Smooth muscle cell (in vitro differentiated cells): ENCODE measurements at regions not wholly inside any gene's neighbourhood (a gene's known extent, or its start where the extent isn't known, plus 50 kb on each side); places are given as distances from the start of the nearest gene placed in this dataset.
A peak's percentile ranks its signal among the peaks of the same experiment; 100 is the strongest.

Experiments
- DNase-seq: peaks from one replicate; lab custom pipeline; 2025; ENCODE audit not compliant: unreplicated experiment; lab: John Stamatoyannopoulos, UW
- H2AFZ ChIP-seq: fragments of 200-600 bp; sonication (generic); 2 replicates; pipeline ENCODE4 v1.6.0; 2016; ENCODE audit warnings: antibody characterized with exemption, low read depth, mild to moderate bottlenecking
- H3F3A ChIP-seq: fragments of 200-600 bp; sonication (generic); 2 replicates; pipeline ENCODE4 v1.6.0; 2017; ENCODE audit warnings: antibody characterized with exemption, low read depth
- H3K27ac ChIP-seq: fragments of 200-600 bp; sonication (generic); 2 replicates; pipeline ENCODE4 v1.5.1; 2016; ENCODE audit warnings: low read depth, mild to moderate bottlenecking
- H3K27me3 ChIP-seq: fragments of 200-600 bp; sonication (generic); 2 replicates; pipeline ENCODE4 v1.6.1; 2016; ENCODE audit warnings: low read depth, mild to moderate bottlenecking
- H3K36me3 ChIP-seq: fragments of 200-600 bp; sonication (generic); 2 replicates; pipeline ENCODE4 v1.5.1; 2016; ENCODE audit warnings: low read depth
- H3K4me1 ChIP-seq: fragments of 200-600 bp; sonication (generic); 2 replicates; pipeline ENCODE4 v1.5.1; 2016; ENCODE audit warnings: low read depth
- H3K4me2 ChIP-seq: fragments of 200-600 bp; sonication (generic); 2 replicates; pipeline ENCODE4 v1.6.0; 2016; ENCODE audit warnings: mild to moderate bottlenecking
- H3K4me3 ChIP-seq: fragments of 200-600 bp; sonication (generic); 2 replicates; pipeline ENCODE4 v1.5.1; 2016; ENCODE audit warnings: mild to moderate bottlenecking
- H3K79me2 ChIP-seq: fragments of 200-600 bp; sonication (generic); 2 replicates; pipeline ENCODE4 v1.6.0; 2016; ENCODE audit warnings: low read depth, mild to moderate bottlenecking
- H3K9ac ChIP-seq: fragments of 200-600 bp; sonication (generic); 2 replicates; pipeline ENCODE4 v1.6.0; 2016; ENCODE audit warnings: low read depth
- H3K9me3 ChIP-seq: fragments of 200-600 bp; sonication (generic); replicated peaks from 2 replicates; pipeline ENCODE4 v1.5.1; 2016; ENCODE audit warnings: low read depth
- H4K20me1 ChIP-seq: fragments of 200-600 bp; sonication (generic); 2 replicates; pipeline ENCODE4 v1.6.0; 2016; ENCODE audit warnings: low read depth
- WGBS: methylation state at CpG from one replicate; pipeline ENCODE4 v1.1.7; 2016; ENCODE audit warnings: low lambda C conversion rate; 5-methylcytosine and 5-hydroxymethylcytosine counted together
- TF ChIP-seq, protein P1 (sequence below): fragments of 200-600 bp; sonication (generic); IDR thresholded peaks from 2 replicates; pipeline ENCODE4 v1.5.1; 2017; ENCODE audit warnings: borderline replicate concordance, mild to moderate bottlenecking, antibody characterized with exemption; ENCODE audit not compliant: insufficient read depth, poor library complexity, severe bottlenecking

DNA sequence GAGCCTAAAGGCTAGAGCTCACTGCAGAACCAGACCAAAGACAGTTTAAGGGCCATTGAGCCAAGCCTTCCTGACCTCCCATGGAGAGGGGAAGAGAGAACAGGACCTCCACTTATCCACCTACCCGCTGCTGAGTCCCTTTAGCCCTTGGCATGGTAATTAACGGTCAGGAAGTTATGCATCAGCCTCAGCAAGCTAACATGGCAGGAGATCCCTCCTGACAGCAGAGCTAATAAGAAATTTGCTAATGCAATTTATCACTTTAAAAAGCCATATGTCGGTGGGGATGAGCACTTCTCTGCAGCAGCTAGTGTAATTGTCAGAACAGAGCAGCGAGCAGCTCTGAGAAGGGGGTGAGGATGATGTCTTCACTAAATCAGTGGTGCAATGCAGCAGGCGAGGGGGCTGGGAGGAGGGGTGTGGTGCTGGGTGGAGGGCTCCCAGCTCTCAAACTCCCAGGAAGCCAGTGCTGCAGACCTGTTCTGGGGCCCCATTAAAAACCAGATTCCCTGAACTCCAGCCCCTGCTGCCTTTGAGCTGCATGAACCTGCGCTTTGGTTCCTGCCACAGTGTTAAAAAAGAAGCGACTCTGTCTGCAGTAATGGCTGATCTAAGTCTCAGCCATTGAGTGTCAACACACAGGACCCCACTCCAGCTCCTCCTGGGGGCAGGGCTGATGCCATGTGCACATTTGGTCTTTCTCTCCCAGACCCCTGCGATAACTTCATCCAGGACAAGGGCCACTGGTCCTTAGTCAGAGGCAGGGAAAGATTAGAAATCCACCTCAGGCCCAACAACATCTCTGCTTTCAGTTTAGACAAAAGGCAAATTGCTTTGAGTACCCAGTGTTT, 63.0 kb upstream of the CALM2 start:
- WGBS: 46% methylated on average over 8 of the region's 8 CpGs
- no peak overlapping the region for H2AFZ ChIP-seq

DNA sequence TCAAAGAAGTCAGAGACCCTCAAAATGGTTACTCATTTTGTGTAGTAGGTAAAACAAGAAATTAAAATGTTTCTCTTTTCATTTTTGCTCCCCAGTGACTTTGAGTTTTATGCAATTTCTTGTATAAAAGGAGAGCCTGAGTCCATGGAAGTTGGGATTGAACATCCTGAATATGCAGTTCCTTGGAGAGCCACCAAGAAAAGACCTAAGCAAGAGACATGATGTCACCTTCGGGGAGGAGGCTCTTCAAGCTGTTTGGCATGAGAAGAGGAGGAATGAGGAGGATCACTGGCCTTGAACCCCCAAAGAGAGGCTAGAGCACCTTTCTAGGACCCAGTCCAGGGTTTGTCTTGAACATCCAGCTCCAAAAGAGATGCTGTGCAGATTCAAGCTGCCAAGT, 62.3 kb upstream of the CALM2 start:
- H3K4me2 ChIP-seq: no peak overlapping the region
- H3K4me1 ChIP-seq: peaks cover 30% of the 10 kb centered on the region
- no peak overlapping the region for H3K4me3 ChIP-seq
- H2AFZ ChIP-seq: no peak overlapping the region
- no peaks in the 10 kb centered on the region for H3K79me2 ChIP-seq
- no peaks in the 10 kb centered on the region for H3K27me3 ChIP-seq
- TF ChIP-seq, protein P1, sequence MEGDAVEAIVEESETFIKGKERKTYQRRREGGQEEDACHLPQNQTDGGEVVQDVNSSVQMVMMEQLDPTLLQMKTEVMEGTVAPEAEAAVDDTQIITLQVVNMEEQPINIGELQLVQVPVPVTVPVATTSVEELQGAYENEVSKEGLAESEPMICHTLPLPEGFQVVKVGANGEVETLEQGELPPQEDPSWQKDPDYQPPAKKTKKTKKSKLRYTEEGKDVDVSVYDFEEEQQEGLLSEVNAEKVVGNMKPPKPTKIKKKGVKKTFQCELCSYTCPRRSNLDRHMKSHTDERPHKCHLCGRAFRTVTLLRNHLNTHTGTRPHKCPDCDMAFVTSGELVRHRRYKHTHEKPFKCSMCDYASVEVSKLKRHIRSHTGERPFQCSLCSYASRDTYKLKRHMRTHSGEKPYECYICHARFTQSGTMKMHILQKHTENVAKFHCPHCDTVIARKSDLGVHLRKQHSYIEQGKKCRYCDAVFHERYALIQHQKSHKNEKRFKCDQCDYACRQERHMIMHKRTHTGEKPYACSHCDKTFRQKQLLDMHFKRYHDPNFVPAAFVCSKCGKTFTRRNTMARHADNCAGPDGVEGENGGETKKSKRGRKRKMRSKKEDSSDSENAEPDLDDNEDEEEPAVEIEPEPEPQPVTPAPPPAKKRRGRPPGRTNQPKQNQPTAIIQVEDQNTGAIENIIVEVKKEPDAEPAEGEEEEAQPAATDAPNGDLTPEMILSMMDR: no peak
- 79% methylated on average over 1 of the region's 1 CpG for WGBS
- no peak for DNase-seq
- peaks cover 4% of the 10 kb centered on the region for H3F3A ChIP-seq
- no peak overlapping the region for H3K9ac ChIP-seq
- no peaks in the 10 kb centered on the region for H3K9me3 ChIP-seq
- no peak overlapping the region for H3K27ac ChIP-seq
- no peaks in the 10 kb centered on the region for H4K20me1 ChIP-seq
- no peaks in the 10 kb centered on the region for H3K36me3 ChIP-seq

More for the DNA sequence above, 63.0 kb upstream of the CALM2 start:
- Histone ChIP-seq H3K9ac (no peak overlapping the region), H3F3A (peaks cover 11% of the 10 kb centered on the region), H3K27ac (no peak overlapping the region), H3K4me3 (no peak overlapping the region), H3K79me2 (no peaks in the 10 kb centered on the region), H3K36me3 (no peaks in the 10 kb centered on the region), H3K9me3 (no peaks in the 10 kb centered on the region), H4K20me1 (no peaks in the 10 kb centered on the region), H3K4me1 (peaks cover 36% of the 10 kb centered on the region), H3K4me2 (no peak overlapping the region), H3K27me3 (no peaks in the 10 kb centered on the region)
- no peak for DNase-seq
- TF ChIP-seq, protein P1: no peak

DNA sequence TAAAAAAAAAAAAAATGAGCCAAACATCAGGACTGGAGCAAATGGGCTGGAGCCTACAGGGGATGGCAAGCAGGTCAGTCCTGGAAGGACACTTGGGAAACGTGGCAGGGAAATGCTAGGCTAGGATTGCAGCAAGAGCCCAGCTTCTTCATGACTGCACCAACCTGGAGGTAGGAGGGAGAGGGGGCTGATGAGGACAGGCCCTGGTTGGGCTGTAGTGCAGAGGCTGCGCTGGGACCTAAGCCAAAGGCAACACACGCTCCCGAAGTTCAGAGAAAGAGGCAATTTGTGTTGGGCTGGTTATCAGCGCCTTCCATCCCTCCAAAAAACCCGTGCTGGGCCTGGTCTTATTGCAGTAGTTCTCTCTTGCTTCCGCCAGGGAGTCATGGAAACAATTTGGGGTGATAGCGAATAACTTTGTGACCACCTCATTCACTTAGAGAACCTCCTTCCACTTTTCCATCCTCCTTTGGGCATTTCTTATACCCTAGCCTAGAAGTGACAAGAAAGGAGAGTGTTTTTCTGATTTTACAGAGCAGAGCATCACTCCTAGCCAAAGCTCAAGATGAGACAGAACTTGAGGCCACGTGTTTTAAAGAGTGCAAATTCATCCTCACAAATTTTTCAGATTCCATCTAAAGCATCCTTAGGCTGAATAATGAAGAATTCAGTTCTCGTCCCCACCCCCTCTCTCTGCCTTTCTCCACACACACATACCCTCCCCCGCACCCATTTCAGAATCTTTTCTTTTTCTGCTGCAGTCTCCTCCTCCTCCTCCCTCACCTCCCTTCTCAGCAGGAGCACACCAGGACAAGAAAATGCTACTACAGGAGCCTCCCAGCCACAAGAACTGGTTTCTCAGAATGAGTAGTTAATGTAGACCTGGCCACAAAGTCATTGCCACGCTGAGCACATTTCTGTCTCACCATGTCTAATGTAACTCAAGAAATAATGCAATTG, 61.3 kb upstream of the CALM2 start:
- H3F3A ChIP-seq: no peaks in the 10 kb centered on the region
- no peaks in the 10 kb centered on the region for H3K9me3 ChIP-seq
- TF ChIP-seq, protein P1: no peak
- H4K20me1 ChIP-seq: no peaks in the 10 kb centered on the region
- H3K27ac ChIP-seq: no peak overlapping the region
- no peak overlapping the region for H3K9ac ChIP-seq
- H3K4me1 ChIP-seq: peaks cover 29% of the 10 kb centered on the region
- H3K79me2 ChIP-seq: no peaks in the 10 kb centered on the region
- WGBS: 44% methylated on average over 12 of the region's 12 CpGs
- H3K4me2 ChIP-seq: peak overlapping the region; percentile 10
- no peak overlapping the region for H2AFZ ChIP-seq
- no peaks in the 10 kb centered on the region for H3K36me3 ChIP-seq
- no peaks in the 10 kb centered on the region for H3K27me3 ChIP-seq
- H3K4me3 ChIP-seq: no peak overlapping the region
- no peak for DNase-seq
